ENCODE measurements at regions not wholly inside any gene's neighbourhood (a gene's known extent, or its start where the extent isn't known, plus 50 kb on each side); places are given as distances from the start of the nearest gene placed in this dataset.

DNA sequence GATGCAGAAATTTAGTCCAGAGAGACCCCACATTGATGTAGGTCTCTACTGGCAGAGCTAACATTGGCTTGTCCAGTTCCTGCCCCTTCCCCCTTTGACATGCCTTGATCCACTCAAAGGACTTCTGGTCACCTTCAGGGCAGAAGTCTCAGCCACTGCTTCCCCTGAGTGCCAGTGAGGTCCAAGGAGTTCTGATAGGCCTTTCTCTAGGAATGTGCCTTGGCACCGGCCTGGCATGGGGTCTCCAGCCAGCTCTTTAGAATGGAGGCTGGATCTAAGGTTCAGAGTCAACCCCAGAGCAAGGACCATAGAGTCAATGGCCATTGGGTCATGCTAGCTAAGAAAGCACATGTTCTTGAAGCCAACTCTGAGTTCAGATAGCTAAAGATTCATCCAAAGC, 88.6 kb upstream of the PJA1 start:
- DNase-seq (ENCODE audit: extremely low spot score, unreplicated experiment): no peak
- no peak overlapping the region for H3K27ac Mint-ChIP-seq
- no peaks in the 10 kb centered on the region for H3K36me3 Mint-ChIP-seq
- no peaks in the 10 kb centered on the region for H3K4me1 Mint-ChIP-seq (ENCODE audit: unreplicated experiment)
- no peaks in the 10 kb centered on the region for H3K27me3 Mint-ChIP-seq
- H3K9me3 Mint-ChIP-seq: peaks cover 5% of the 10 kb centered on the region
- H3K4me3 Mint-ChIP-seq: no peak overlapping the region
- TF ChIP-seq CTCF (conservative IDR thresholded peaks at IDR 0.05): no peak

- H3K27me3 Mint-ChIP-seq: peaks cover 3% of the 10 kb centered on the region
- DNase-seq (ENCODE audit: extremely low spot score, unreplicated experiment): no peak
- no peak overlapping the region for H3K4me3 Mint-ChIP-seq
- no peaks in the 10 kb centered on the region for H3K9me3 Mint-ChIP-seq
- no peaks in the 10 kb centered on the region for H3K4me1 Mint-ChIP-seq (ENCODE audit: unreplicated experiment)
- TF ChIP-seq CTCF (conservative IDR thresholded peaks at IDR 0.05): no peak
- H3K27ac Mint-ChIP-seq: no peak overlapping the region
- no peaks in the 10 kb centered on the region for H3K36me3 Mint-ChIP-seq
Observed at GRCh38 chrX:69243276-69243675, 78.0 kb upstream of the PJA1 start.

DNA sequence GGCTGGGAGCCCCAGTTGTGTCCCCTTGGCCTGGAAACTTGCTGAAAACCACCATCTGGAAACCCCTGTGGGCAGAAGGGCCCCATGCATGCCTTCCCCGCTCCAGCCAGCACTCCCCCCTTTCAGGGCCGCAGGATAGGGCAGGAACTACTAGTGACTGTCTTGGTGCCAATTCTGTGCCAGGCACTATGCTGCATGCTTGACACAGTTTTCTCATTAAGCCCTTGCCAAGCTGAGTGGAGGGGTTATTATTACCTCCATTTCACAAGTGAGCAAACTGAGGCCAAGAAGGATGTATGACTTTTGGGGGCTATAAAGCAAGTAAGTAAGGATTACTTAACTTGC, 73.6 kb upstream of the PJA1 start:
- H3K27me3 Mint-ChIP-seq: no peaks in the 10 kb centered on the region
- no peak for TF ChIP-seq CTCF (conservative IDR thresholded peaks at IDR 0.05)

DNA sequence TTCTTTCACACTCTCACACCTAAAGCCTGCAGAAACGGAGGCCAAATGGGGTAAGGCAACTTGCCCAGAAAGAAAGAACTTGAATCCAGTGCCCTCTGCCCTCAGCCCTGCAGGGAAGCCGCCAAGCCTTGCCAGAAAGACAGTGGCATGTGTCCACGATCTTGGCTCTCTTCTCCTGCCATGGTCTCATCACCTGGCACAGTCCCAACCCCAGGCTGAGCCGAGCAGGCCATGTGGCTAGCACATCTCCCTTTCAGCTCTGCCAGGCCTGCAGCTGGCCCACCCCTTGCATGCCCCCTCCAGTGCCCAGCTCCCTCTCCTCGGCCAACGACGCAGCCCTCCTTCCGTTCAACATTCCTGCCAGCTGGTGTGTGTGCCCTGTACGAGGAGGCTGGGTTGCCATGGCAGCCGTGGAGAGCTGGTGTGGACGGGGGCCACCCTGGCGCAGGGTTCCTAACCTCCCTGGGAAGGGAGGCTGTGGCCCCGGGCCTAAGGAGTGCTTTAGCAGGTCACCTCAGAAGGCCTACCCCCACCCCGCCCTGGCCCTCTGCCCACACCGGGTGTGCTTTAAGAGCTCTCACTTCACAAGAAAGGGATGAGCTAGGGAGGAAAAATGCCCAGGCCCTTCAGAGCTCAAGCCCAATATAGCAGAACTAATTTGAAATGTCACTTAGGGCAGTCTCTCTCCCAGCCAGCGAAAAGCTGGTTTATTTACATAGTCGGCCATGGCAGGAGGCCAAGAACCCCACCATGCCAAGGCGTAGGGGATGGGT, 73.0 kb upstream of the PJA1 start:
- Mint-ChIP-seq H3K9me3 (no peaks in the 10 kb centered on the region), H3K4me1 (ENCODE audit: unreplicated experiment) (no peaks in the 10 kb centered on the region), H3K4me3 (no peak overlapping the region), H3K27me3 (no peaks in the 10 kb centered on the region), H3K36me3 (no peaks in the 10 kb centered on the region), H3K27ac (no peak overlapping the region)
- no peak for DNase-seq (ENCODE audit: extremely low spot score, unreplicated experiment)
- no peak for TF ChIP-seq CTCF (conservative IDR thresholded peaks at IDR 0.05)

More for the DNA sequence above, 73.6 kb upstream of the PJA1 start:
- Mint-ChIP-seq H3K4me3 (no peak overlapping the region), H3K4me1 (ENCODE audit: unreplicated experiment) (no peaks in the 10 kb centered on the region), H3K9me3 (no peaks in the 10 kb centered on the region), H3K36me3 (no peaks in the 10 kb centered on the region), H3K27ac (no peak overlapping the region)
- DNase-seq (ENCODE audit: extremely low spot score, unreplicated experiment): no peak

DNA sequence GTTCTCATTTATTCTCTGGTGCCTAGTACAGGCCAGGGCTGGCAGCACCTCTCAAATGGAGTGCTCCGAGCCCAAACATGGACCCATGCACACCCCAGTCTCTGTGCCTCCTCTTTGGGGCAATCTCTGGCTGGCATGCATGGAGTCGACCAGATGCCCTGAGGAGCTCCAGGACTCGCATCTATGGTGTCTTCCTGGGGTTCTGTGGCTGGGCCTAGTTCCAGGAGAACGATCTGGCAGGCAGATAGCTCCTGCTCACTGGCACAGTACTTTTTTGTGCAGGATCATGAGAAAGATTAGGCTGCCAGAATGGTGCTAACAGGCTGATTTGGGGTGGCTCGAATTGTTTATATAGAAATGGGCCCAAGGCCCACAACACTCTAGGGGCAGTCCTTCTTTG, 72.0 kb upstream of the PJA1 start:
- H3K27ac Mint-ChIP-seq: no peak overlapping the region
- H3K4me3 Mint-ChIP-seq: no peak overlapping the region
- TF ChIP-seq CTCF (conservative IDR thresholded peaks at IDR 0.05): no peak
- H3K4me1 Mint-ChIP-seq (ENCODE audit: unreplicated experiment): no peaks in the 10 kb centered on the region
- H3K36me3 Mint-ChIP-seq: no peaks in the 10 kb centered on the region
- H3K9me3 Mint-ChIP-seq: no peaks in the 10 kb centered on the region
- no peaks in the 10 kb centered on the region for H3K27me3 Mint-ChIP-seq
- no peak for DNase-seq (ENCODE audit: extremely low spot score, unreplicated experiment)

DNA sequence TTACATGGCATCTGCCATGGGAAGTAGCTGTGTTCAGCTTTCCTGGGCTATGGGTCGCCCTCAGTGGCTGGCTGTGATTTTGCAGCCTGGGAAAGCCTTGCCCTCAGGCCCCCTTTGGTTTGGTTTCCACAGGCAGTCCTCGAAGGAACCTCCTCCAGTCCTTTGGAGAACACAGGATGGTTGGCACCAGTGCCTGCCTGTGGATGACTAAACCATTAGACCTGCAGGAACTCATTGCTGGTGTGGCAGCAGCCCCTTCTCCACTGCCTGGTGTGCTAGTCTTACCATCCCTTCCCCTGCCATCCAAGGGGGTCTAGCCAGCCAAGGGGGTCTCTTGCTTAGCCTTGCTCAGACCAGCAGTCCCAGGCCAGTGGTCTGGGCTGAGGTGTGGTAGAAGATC, 71.4 kb upstream of the PJA1 start:
- Mint-ChIP-seq H3K27ac (no peak overlapping the region), H3K4me1 (ENCODE audit: unreplicated experiment) (no peaks in the 10 kb centered on the region), H3K36me3 (no peaks in the 10 kb centered on the region), H3K27me3 (no peaks in the 10 kb centered on the region), H3K9me3 (no peaks in the 10 kb centered on the region), H3K4me3 (no peak overlapping the region)
- no peak for TF ChIP-seq CTCF (conservative IDR thresholded peaks at IDR 0.05)
- DNase-seq (ENCODE audit: extremely low spot score, unreplicated experiment): no peak
